UCSD-AML1 (cell line): ENCODE measurements at regions not wholly inside any gene's neighbourhood (a gene's known extent, or its start where the extent isn't known, plus 50 kb on each side); places are given as distances from the start of the nearest gene placed in this dataset.

Experiments used
- DNase-seq: peaks from one replicate; lab custom pipeline; 2025; ENCODE audit not compliant: unreplicated experiment; lab: John Stamatoyannopoulos, UW

GRCh38 chr11:23022854-23023253 lies 162.6 kb upstream of the CCDC179 start:
- no peak for DNase-seq

- no peak for DNase-seq
These were observed 163.0 kb upstream of the CCDC179 start for GRCh38 chr11:23023319-23023718.

GRCh38 chr11:23041001-23041503 lies 180.8 kb upstream of the CCDC179 start:
- DNase-seq, result no peak

- DNase-seq, result no peak
These were observed 198.4 kb upstream of the CCDC179 start for GRCh38 chr11:23058656-23059055.

- no peak for DNase-seq
These were observed 203.0 kb upstream of the CCDC179 start for GRCh38 chr11:23063276-23063675.

- no peak for DNase-seq
These were observed 218.2 kb upstream of the CCDC179 start for GRCh38 chr11:23078289-23078971.

GRCh38 chr11:23079382-23079813 lies 219.1 kb upstream of the CCDC179 start:
- no peak for DNase-seq

- no peak for DNase-seq
These were observed 227.1 kb upstream of the CCDC179 start for GRCh38 chr11:23087407-23087806.

- no peak for DNase-seq
These were observed 230.4 kb upstream of the CCDC179 start for GRCh38 chr11:23090659-23091058.

GRCh38 chr11:23095650-23096189 lies 235.4 kb upstream of the CCDC179 start:
- DNase-seq, result no peak

- DNase-seq, result no peak
These were observed 237.6 kb upstream of the CCDC179 start for GRCh38 chr11:23097891-23098290.

GRCh38 chr11:23099256-23099655 lies 239.0 kb upstream of the CCDC179 start:
- DNase-seq, result no peak

- DNase-seq, result no peak
These were observed 240.5 kb upstream of the CCDC179 start for GRCh38 chr11:23100726-23101125.

GRCh38 chr11:23103416-23103815 lies 243.1 kb upstream of the CCDC179 start:
- no peak for DNase-seq

GRCh38 chr11:23111527-23111926 lies 251.3 kb upstream of the CCDC179 start:
- DNase-seq, result no peak

- DNase-seq, result no peak
These were observed 252.1 kb upstream of the CCDC179 start for GRCh38 chr11:23112390-23112789.

GRCh38 chr11:23112987-23113886 lies 253.0 kb upstream of the CCDC179 start:
- peak; percentile 8 for DNase-seq

- no peak for DNase-seq
These were observed 253.6 kb upstream of the CCDC179 start for GRCh38 chr11:23113887-23114216.

GRCh38 chr11:23123753-23124152 lies 263.5 kb upstream of the CCDC179 start:
- DNase-seq, result no peak

GRCh38 chr11:23124249-23124648 lies 264.0 kb upstream of the CCDC179 start:
- DNase-seq, result no peak

- DNase-seq, result no peak
These were observed 264.7 kb upstream of the CCDC179 start for GRCh38 chr11:23124996-23125395.

- DNase-seq, result no peak
These were observed 267.4 kb upstream of the CCDC179 start for GRCh38 chr11:23127706-23128105.
